Keratinocyte (primary cell): ENCODE measurements at regions not wholly inside any gene's neighbourhood (a gene's known extent, or its start where the extent isn't known, plus 50 kb on each side); places are given as distances from the start of the nearest gene placed in this dataset.

Experiments
- CTCF ChIP-seq, 3 experiments: IDR thresholded peaks in 1 of 3; conservative IDR thresholded peaks in 1 of 3; optimal IDR thresholded peaks in 1 of 3; 2 replicates in 2 of 3; 3 replicates in 1 of 3; pipeline versions ENCODE3 to v1.5.1; 2011; ENCODE audit warnings: low read length in 3 of 3, mild to moderate bottlenecking in 3 of 3, moderate library complexity in 2 of 3, control low read depth in 1 of 3, inconsistent platforms in 1 of 3; ENCODE audit not compliant: insufficient read depth in 2 of 3; ENCODE audit errors: extremely low read depth in 1 of 3
- EZH2 ChIP-seq: IDR thresholded peaks from one replicate; pipeline ENCODE4 v1.6.1; 2012; ENCODE audit warnings: inconsistent platforms, mild to moderate bottlenecking, low read length, moderate library complexity

- TF ChIP-seq CTCF (optimal IDR thresholded peaks at IDR 0.05 in 1 of 3, IDR thresholded peaks at IDR 0.05 in 1 of 3, conservative IDR thresholded peaks at IDR 0.05 in 1 of 3; ENCODE audit: extremely low read depth in 1 of 3, insufficient read depth in 2 of 3, low read length in 3 of 3) (no peak), EZH2 (no peak)
Measured at GRCh38 chr21:33139084-33139483, 69.1 kb downstream of the OLIG1 start.
